Activated effector memory CD4-positive, alpha-beta T cell treated with anti-CD3 and anti-CD28 coated beads, Interleukin-2, amount 50 U/mL, for 16 hours (primary cell): ENCODE measurements at regions not wholly inside any gene's neighbourhood (a gene's known extent, or its start where the extent isn't known, plus 50 kb on each side); places are given as distances from the start of the nearest gene placed in this dataset.

Experiments used
- DNase-seq: peaks from one replicate; pipeline ENCODE4 v3.0.0-alpha.2; 2020

- DNase-seq: no peak
Measured at GRCh38 chr4:123954220-123954619, 557.6 kb downstream of the SPRY1 start.

- no peak for DNase-seq
Measured at GRCh38 chr4:123955167-123955800, 558.7 kb downstream of the SPRY1 start.

- no peak for DNase-seq
Measured at GRCh38 chr4:123956204-123956603, 559.6 kb downstream of the SPRY1 start.

- no peak for DNase-seq
Measured at GRCh38 chr4:123966990-123967769, 570.6 kb downstream of the SPRY1 start.

DNA sequence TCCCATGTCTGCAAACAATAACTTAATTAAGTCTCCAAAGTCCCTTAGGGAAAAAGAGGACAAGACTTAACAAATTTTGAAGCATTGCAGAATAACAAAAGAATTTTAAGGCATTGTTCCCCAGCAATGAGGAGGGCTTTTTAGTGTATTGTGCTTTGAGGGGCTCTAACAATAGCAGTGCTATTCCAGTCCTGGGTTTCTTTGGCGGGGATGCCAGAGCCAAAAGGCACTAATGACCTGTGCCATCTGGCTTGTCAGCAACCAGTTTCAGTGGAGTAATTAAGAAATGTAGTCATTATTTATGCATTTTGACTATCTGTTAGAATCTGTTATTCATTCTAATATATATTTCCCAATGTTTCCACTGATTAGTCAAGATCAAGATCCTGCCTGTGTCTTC is 575.4 kb downstream of the SPRY1 start:
- DNase-seq: no peak

DNA sequence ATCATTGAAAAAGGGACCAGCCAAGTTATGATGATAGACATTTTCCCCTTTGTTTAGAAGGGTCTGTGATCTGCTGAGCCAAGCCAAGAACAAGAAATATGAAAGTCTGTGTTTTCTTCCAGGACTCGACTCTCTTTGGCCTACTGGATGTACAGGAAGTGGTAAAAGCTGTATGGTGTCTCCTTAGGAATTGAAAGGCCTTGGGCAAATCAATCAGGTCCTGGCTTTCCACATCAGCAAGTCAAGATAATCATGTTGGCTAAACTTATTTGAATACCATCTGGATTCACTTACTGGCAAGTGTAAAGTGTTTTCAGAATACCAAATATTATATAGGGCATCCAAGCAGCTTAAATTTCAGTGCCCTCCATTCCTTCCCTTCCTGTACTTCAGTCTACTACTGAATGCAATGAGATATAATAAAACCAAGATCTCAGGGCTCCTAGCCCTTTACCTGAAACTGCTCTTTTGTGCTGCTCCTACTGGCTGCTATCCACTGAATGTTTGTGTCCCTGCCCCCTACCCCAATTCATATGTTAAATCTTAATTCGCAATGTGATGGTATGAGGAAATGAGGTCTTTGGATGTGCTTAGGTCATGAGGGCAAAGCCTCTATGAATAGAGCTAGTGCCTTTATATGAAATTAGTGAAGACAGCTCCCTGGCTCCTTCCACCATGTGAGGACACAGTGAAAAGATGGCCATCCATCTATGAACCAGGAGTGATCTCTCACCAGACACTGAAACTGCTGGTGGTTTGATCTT is 578.0 kb downstream of the SPRY1 start:
- DNase-seq: no peak

GRCh38 chr4:123976285-123976684 is 579.7 kb downstream of the SPRY1 start:
- DNase-seq: no peak

DNA sequence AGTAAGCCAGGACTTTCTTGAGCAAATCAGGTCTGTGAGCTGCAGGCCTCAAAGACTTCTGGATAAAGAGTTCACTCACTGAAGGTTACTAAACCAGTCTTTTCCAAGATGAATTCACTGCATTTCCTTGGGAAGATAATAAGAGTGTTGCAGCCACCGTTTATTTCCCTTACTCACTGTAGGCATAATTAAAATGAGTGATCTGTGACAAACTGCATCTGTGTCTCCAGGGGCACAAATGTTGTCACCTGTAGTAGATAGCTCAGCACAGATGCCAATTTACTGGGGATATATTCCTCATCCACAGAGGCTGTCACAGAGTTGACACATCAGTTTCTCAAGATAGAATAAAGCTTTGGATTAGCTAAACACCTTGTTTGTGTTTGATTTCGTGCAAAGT is 580.2 kb downstream of the SPRY1 start:
- no peak for DNase-seq

DNA sequence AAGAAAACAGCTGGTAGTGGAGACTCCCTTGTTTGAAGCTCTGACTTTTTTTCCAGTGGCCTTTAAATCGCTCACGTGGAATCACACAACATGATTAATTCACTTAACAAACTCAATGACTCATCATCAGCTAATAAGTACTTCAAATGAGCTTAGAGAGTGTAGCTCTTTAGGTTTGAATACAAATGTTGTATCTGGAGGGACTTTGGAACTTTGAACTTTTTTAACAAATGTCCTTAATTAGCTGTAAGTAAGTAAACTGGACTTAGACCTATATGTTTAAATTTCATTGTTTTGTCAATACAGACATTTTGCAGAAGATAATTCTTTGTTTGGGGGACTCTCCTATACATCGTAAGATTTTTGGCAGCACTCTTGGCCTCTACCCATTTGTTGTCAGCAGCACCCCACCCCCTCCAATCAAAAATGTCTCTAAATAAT is 581.1 kb downstream of the SPRY1 start:
- no peak for DNase-seq

GRCh38 chr4:123978637-123979036 is 582.0 kb downstream of the SPRY1 start:
- no peak for DNase-seq

DNA sequence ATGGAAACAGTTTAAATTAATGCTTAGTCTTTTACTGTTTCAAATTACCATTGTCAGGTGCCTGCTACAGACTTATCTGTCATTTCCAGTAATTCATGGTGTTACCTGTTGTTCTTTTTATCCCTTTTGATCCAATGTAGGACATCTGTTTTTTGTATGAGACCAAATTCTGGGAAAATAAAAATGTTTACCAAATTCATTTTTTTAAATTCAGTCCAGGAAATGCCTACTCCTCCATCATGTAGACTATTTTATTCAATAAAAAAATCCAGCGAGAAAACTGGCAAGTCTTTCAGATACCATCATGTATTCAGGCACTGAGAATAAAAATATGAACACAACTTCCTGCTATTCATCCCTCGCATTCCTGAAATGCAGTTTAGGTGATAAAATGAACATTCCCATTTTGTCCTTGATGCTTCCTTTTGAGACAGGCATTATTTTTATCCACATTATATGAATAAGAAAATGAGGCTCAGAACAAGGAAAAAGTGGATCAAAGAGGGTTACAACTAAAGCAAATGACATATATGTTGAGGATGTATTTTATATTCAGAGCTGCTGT is 584.2 kb downstream of the SPRY1 start:
- no peak for DNase-seq

GRCh38 chr4:123984886-123985285 is 588.3 kb downstream of the SPRY1 start:
- DNase-seq: no peak

DNA sequence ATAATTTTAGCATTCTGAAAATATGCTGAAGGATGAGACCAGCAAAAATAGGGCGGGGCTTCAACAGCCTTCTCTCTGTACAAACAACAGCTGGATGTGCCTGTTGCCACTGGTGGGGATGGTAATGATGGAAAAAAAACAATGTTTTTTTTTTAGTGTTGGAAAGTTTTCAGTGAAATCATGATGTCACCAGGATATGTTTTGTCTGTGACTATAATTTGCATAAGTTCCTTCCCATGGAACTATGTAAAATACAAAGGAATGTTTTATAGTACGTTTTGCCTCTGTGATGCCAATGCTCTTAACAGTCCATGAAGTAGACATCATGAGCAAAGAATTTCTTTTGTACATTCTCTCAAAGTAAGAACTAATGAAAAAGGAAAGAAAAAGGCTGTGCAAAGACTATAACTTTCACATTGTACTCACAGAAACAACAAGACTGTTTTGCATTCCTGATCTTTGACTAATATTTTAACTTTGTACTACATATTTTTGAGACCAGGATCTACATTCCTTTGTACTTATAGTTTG is 589.7 kb downstream of the SPRY1 start:
- no peak for DNase-seq

- DNase-seq: no peak
Measured at GRCh38 chr4:123987408-123987807, 590.8 kb downstream of the SPRY1 start.

DNA sequence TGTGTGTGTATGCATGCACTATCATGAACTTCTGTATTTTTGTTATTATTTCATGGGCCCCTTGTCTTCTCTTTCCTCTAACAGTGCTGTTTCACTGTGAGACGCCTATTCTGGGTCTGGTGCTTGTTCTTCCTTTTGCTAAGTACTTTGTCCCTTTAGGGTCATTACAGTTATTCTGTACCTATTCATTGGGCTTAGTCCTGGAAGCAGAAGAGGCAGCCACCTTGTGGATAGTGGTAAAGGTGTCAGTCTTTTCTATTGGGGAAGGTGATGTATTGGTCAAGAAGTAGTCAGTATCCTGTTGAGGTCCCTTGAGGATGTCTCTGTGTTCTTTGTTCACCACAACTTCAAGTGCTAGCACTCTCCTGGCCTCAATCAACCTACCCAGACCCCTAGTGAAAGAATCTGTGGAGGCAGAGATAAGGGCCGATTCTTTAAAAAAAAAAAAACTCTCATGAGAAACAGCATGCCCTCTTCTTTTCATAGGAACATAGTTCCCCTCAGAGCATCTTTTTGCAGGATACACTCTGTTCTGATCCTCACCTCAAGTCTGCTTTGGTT is 593.8 kb downstream of the SPRY1 start:
- no peak for DNase-seq

- no peak for DNase-seq
Measured at GRCh38 chr4:123994917-123995316, 598.3 kb downstream of the SPRY1 start.

- no peak for DNase-seq
Measured at GRCh38 chr4:123995936-123996335, 599.3 kb downstream of the SPRY1 start.

- DNase-seq: no peak
Measured at GRCh38 chr4:123996718-123997510, 600.3 kb downstream of the SPRY1 start.

GRCh38 chr4:123997776-123998449 is 601.3 kb downstream of the SPRY1 start:
- no peak for DNase-seq

- no peak for DNase-seq
Measured at GRCh38 chr4:124000233-124000632, 603.6 kb downstream of the SPRY1 start.

DNA sequence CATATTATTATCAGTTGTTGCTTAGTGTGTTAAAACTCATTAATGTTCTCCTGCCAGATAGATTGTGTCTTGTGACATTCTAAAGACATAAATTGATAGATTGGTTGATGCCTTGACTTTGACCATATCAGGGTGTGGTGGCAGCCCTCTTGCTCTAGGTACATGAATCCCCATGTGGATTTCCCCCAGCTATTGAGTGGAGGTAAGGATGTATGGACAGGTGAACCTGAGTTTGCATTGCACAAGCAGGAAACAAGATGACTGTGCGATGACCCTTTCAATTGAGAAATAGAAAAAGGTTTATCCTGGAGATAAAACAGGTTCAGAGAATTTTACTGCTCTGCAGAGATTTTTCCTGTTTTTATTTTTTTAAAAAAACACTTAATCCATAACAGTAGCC is 619.2 kb downstream of the SPRY1 start:
- DNase-seq: no peak
